Mucosa of descending colon (tissue), 3 donors: ENCODE measurements at regions not wholly inside any gene's neighbourhood (a gene's known extent, or its start where the extent isn't known, plus 50 kb on each side); places are given as distances from the start of the nearest gene placed in this dataset.

Experiments used
- ATAC-seq: fragments of 200-7000 bp; cut with Tn5 transposase; one replicate; pipeline ENCODE4 v1.9.1; 2020; ENCODE audit warnings: mild to moderate bottlenecking, moderate library complexity
- DNase-seq, 3 donors: peaks; one replicate each; pipeline ENCODE4 v3.0.0-alpha.2; 2020
- H3K36me3 ChIP-seq: fragments of 200-600 bp; one replicate; pipeline ENCODE4 v1.8.0; 2021; ENCODE audit warnings: low read depth, mild to moderate bottlenecking
- H3K4me1 ChIP-seq: fragments of 200-600 bp; one replicate; pipeline ENCODE4 v1.8.0; 2021; ENCODE audit warnings: low read depth, mild to moderate bottlenecking
- H3K4me3 ChIP-seq: fragments of 200-600 bp; one replicate; pipeline ENCODE4 v1.8.0; 2021; ENCODE audit warnings: mild to moderate bottlenecking
- H3K9me3 ChIP-seq: fragments of 200-600 bp; one replicate; pipeline ENCODE4 v1.8.0; 2021; ENCODE audit warnings: mild to moderate bottlenecking
- CTCF ChIP-seq: fragments of 200-600 bp; IDR thresholded peaks from one replicate; pipeline ENCODE4 v1.8.0; 2022; ENCODE audit warnings: antibody characterized with exemption, mild to moderate bottlenecking
- intact Hi-C, 2 donors: fragments of 100-400 bp; cut with DNase I in 1 of 2; cut with micrococcal nuclease in 1 of 2; formaldehyde crosslinking; loops; one replicate each; pipeline versions ENCODE4 v1.11.0 to v1.11.1; 2022; cut with DNase I, micrococcal nuclease
- donor health status: DM: no; HTN: no; CAD: no; lungs with moderate emphysema.
- donor health status: DM: no; HTN: no; CAD: no.
- donor health status: DM: no; HTN: yes; CAD: no.

- intact Hi-C loops, result no loop called here
- H3K4me3 ChIP-seq, result no peak overlapping the region
- DNase-seq, result no peak
- no peaks in the 10 kb centered on the region for H3K4me1 ChIP-seq
- no peaks in the 10 kb centered on the region for H3K36me3 ChIP-seq
- no peaks in the 10 kb centered on the region for H3K9me3 ChIP-seq
- no peak for TF ChIP-seq CTCF
- no peak for ATAC-seq
These were observed 229.2 kb upstream of the MPDZ start for GRCh38 chr9:13508681-13509080.

GRCh38 chr9:13508086-13508485 lies 228.6 kb upstream of the MPDZ start:
- DNase-seq (no peak), ATAC-seq (no peak)
- Histone ChIP-seq H3K4me1 (no peaks in the 10 kb centered on the region), H3K4me3 (no peak overlapping the region), H3K36me3 (no peaks in the 10 kb centered on the region), H3K9me3 (no peaks in the 10 kb centered on the region)
- intact Hi-C loops, result no loop called here
- no peak for TF ChIP-seq CTCF

- no peak for TF ChIP-seq CTCF
- ATAC-seq, result no peak
- no peak overlapping the region for H3K4me3 ChIP-seq
- DNase-seq, result no peak
- H3K9me3 ChIP-seq, result no peaks in the 10 kb centered on the region
- intact Hi-C loops, result no loop called here
- H3K36me3 ChIP-seq, result no peaks in the 10 kb centered on the region
- no peaks in the 10 kb centered on the region for H3K4me1 ChIP-seq
These were observed 226.3 kb upstream of the MPDZ start for GRCh38 chr9:13505797-13506196.

GRCh38 chr9:13503599-13503998 lies 224.1 kb upstream of the MPDZ start:
- H3K36me3 ChIP-seq, result no peaks in the 10 kb centered on the region
- H3K4me3 ChIP-seq, result no peak overlapping the region
- no peak for ATAC-seq
- no peak for TF ChIP-seq CTCF
- no peaks in the 10 kb centered on the region for H3K4me1 ChIP-seq
- intact Hi-C loops, result no loop called here
- no peak for DNase-seq
- H3K9me3 ChIP-seq, result no peaks in the 10 kb centered on the region

GRCh38 chr9:13502484-13502883 lies 223.0 kb upstream of the MPDZ start:
- no peak overlapping the region for H3K4me3 ChIP-seq
- TF ChIP-seq CTCF, result no peak
- intact Hi-C loops, result no loop called here
- no peaks in the 10 kb centered on the region for H3K4me1 ChIP-seq
- no peaks in the 10 kb centered on the region for H3K36me3 ChIP-seq
- DNase-seq (no peak), ATAC-seq (no peak)
- H3K9me3 ChIP-seq, result no peaks in the 10 kb centered on the region

- ATAC-seq, result no peak
These were observed 221.5 kb upstream of the MPDZ start for GRCh38 chr9:13501018-13501417.

More at GRCh38 chr9:13501018-13501417, 221.5 kb upstream of the MPDZ start:
- TF ChIP-seq CTCF, result no peak
- no peak overlapping the region for H3K4me3 ChIP-seq
- no peaks in the 10 kb centered on the region for H3K4me1 ChIP-seq
- H3K9me3 ChIP-seq, result no peaks in the 10 kb centered on the region
- intact Hi-C loops, result no loop called here
- no peak for DNase-seq
- H3K36me3 ChIP-seq, result no peaks in the 10 kb centered on the region
